ENCODE measurements at regions not wholly inside any gene's neighbourhood (a gene's known extent, or its start where the extent isn't known, plus 50 kb on each side); places are given as distances from the start of the nearest gene placed in this dataset.

GRCh38 chr12:20140751-20141150 is 227.6 kb upstream of the PDE3A start:
- DNase-seq (ENCODE audit: low read depth): no peak
- TF ChIP-seq CTCF (conservative IDR thresholded peaks at IDR 0.05; ENCODE audit: control insufficient read depth, insufficient read depth, low read depth, low read length): no peak
- no peak overlapping the region for H3K4me3 ChIP-seq (ENCODE audit: control insufficient read depth, low read depth, low read length)

GRCh38 chr12:20142316-20142715 is 226.0 kb upstream of the PDE3A start:
- TF ChIP-seq CTCF (conservative IDR thresholded peaks at IDR 0.05; ENCODE audit: control insufficient read depth, insufficient read depth, low read depth, low read length): no peak
- no peak for DNase-seq (ENCODE audit: low read depth)
- H3K4me3 ChIP-seq (ENCODE audit: control insufficient read depth, low read depth, low read length): no peak overlapping the region

GRCh38 chr12:20142956-20143355 is 225.4 kb upstream of the PDE3A start:
- DNase-seq (ENCODE audit: low read depth): no peak
- no peak overlapping the region for H3K4me3 ChIP-seq (ENCODE audit: control insufficient read depth, low read depth, low read length)
- TF ChIP-seq CTCF (conservative IDR thresholded peaks at IDR 0.05; ENCODE audit: control insufficient read depth, insufficient read depth, low read depth, low read length): peak; percentile 2

DNA sequence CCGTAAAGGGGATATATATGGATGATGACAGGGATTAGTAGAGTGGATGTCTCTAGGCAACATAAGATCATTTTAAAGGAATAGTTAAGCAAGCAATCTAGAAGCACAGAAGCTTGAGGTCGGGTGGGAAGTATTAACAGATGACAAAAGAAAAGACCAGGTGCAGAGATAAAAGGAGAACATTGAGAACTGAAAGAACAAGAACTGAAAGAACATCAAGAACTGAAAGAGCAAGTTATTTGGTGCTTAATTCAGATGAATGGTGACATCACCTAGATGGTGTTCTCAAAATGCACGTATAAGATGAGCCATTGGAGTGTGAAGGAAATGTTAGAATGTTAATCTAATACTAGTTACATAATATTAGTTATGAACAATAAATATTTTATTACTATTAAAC is 224.0 kb upstream of the PDE3A start:
- no peak for DNase-seq (ENCODE audit: low read depth)
- no peak for TF ChIP-seq CTCF (conservative IDR thresholded peaks at IDR 0.05; ENCODE audit: control insufficient read depth, insufficient read depth, low read depth, low read length)
- no peak overlapping the region for H3K4me3 ChIP-seq (ENCODE audit: control insufficient read depth, low read depth, low read length)

DNA sequence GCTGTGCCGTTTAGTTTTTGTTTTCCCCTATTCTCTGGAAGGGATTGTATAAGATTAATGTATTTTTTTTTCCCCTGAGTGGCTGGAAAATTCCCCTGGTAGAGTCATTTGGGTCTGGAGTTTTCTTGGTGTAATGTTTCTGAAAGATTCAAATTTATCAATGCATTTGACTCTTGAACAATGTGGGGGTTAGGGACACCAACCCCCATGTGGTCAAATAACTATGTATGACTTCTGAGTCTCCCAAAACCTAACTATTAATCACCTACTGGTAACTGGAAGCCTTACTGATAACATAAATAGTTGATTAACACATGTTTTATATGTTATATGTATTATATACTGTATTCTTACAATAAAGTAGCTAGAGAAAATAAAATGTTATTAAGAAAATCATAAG is 220.1 kb upstream of the PDE3A start:
- TF ChIP-seq CTCF (conservative IDR thresholded peaks at IDR 0.05; ENCODE audit: control insufficient read depth, insufficient read depth, low read depth, low read length): no peak
- no peak for DNase-seq (ENCODE audit: low read depth)
- no peak overlapping the region for H3K4me3 ChIP-seq (ENCODE audit: control insufficient read depth, low read depth, low read length)

- no peak for DNase-seq (ENCODE audit: low read depth)
- no peak for TF ChIP-seq CTCF (conservative IDR thresholded peaks at IDR 0.05; ENCODE audit: control insufficient read depth, insufficient read depth, low read depth, low read length)
- no peak overlapping the region for H3K4me3 ChIP-seq (ENCODE audit: control insufficient read depth, low read depth, low read length)
Observed at GRCh38 chr12:20150835-20151422, 217.4 kb upstream of the PDE3A start.

DNA sequence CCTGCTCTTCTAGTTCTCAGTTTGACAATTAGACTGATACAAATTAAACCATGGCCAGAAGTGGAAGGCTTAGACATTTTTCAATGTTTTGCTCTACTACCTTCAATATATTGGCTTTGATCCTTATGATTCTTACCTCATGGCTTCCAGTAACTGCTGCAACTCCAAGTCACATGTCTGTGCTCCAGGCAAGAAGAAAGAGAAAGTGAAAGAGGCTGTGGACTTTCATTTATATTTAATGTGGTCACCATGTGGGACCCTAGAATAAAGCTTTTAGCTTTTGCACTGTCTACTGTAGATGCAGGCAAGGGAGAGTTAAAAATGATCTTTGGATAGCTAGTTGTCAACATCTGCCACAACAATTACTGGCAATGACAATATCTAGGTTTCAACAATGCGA is 214.3 kb upstream of the PDE3A start:
- no peak overlapping the region for H3K4me3 ChIP-seq (ENCODE audit: control insufficient read depth, low read depth, low read length)
- DNase-seq (ENCODE audit: low read depth): peak; percentile 36
- TF ChIP-seq CTCF (conservative IDR thresholded peaks at IDR 0.05; ENCODE audit: control insufficient read depth, insufficient read depth, low read depth, low read length): no peak
